GM19035 (cell line): ENCODE measurements at regions not wholly inside any gene's neighbourhood (a gene's known extent, or its start where the extent isn't known, plus 50 kb on each side); places are given as distances from the start of the nearest gene placed in this dataset.
"Not testable (repeated sequence)": the region's sequence is repeated elsewhere in the genome, so short reads cannot be mapped to it uniquely, and the experiment has no call there.

Experiments
- ATAC-seq: cut with Tn5 transposase; IDR thresholded peaks from one replicate; pipeline ENCODE4 v1.9.1; 2021; ENCODE audit not compliant: unreplicated experiment

DNA sequence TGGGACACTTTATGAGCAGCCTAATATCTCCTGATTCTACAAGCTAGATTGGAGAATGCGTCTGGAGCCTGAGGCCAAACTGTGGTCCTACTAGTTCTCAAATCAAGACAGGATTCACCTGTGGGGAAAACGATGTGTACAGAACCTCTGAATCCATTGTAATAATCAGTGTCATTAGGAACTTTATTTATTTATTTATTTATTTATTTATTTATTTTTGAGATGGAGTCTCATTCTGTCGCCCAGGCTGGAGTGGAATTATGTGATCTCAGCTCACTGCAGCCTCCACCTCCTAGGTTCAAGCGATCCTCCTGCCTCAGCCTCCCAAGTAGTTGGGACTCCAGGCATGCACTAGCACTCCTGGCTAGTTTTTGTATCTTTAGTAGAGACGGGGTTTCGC is 52.6 kb upstream of the KIF26B start:
- ATAC-seq, result not testable (repeated sequence)

DNA sequence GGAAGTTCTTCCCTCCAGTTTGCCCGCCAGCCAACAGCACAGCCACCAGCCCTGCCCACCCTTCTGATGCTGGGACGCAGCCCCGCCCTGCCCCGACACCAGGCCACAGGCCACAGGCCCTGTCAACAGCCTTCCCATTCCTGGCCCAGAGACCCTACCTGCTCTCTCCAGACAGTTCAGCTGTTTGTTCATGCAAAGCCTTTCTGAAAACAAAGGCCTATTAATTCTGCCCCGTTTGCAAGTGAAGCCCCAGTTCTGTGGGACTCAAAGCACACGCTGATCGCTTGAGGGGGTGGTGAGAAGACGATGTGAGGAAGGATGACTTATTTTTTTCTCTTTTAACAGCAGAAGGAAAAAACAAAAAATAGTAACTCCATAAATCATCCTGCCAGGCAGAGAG is 55.4 kb upstream of the KIF26B start:
- no peak for ATAC-seq

DNA sequence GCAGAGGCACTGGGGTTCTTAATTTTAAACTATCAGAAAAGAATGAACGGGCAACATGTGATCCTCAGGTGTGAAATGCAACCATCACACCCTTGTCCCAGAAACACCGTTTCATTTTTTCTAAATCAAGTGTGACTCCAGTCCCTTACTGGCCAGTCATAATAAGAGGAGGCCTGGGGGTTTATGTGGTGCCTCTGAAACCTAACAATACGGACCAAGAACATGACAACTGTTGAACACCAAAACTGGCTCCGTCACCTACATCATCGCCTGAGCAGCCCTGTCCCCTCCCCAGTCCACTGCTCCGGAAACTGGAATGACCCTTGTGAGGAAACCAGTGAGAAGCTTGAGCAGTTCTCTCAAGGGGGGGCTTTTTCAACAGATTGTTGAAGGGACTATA is 55.9 kb upstream of the KIF26B start:
- ATAC-seq, result no peak

DNA sequence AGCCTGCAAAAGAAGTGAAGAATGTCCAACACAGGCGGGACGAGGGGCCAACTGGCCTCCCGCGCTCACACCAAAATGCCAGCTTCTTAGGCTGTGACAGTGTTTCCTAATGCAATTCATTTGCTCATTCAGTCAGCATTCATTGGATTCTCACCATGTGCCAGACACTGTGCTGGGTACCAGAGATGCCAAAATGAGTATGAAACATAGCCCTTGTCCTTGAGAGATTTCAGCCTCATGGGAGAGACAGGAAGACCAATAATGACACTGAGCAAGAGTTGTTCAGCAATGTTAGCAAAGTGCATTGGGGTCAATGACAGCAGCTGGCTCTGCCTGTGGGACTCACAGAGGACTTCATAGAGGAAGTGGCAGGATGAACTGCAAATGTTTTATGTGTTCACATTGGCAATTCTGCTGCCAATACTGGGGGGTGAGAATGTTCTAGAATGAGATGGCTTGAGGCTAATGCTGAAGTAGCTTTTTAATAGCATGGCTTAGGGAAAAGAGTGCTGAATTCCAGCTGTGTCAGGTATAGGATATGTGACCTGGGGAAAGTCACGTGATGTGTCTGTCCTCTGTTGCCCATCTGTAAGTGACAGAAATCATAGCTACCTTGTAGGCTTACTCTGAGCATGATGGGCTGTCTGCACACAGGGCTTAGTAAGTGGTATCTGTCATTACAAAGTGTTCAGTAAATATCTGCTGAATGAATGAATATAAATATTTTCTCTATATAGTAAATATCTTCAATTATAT is 58.3 kb upstream of the KIF26B start:
- no peak for ATAC-seq

DNA sequence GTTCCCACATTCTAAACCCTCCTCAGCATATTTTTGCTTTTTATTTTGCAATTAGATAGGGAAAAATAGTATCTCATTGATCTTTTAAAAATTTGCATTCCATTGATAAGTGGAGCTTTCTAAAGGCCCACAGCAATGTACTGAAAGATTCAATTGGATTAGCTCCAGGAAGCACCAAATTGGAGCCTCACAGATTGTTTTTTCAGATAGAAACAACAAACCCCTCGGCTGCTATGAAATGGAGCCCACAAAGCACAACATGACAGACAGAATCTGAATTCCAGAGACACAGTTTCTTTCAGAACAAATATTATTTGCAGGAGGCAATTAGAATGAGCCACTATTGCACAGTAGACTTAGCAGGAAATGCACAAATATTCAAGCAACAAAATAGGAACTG is 58.9 kb upstream of the KIF26B start:
- no peak for ATAC-seq

DNA sequence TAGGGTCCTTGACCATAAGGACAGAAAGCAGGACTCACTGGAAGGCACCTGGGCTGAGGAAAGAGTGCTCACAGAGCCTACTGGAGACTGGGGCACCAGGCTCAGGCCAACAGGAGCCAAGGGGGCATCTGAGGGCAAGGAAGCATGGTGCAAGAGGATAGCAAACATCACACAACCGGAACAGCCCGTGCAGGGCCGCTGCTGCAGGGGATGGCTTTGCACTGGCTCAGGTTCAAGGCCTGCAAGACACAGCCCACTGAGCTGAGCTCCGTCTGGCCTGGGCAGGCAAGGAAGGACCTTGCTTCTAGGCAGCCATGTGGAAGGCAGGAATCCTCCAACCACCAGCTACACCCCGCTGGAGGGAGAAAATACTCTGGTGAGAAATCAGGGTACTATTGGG is 59.8 kb upstream of the KIF26B start:
- no peak for ATAC-seq

DNA sequence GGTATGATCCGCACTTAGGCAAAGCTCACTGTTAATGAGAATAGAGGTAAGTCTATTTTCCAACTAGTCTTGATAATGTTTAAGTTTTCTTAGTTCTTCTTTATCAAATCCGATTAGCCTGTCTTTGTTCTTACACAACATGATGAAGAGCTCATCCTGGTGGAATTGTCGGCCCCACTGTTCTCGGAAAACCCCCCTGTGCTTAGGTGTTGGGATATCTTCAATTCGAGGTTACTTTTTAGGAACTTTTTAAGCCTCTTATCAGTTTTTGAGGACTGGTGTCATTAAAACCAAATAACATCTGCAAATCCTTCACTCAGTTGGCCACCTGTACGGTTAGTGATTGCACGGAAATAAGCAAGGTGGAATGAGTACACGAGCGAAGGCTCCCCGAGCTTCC is 60.7 kb upstream of the KIF26B start:
- no peak for ATAC-seq

DNA sequence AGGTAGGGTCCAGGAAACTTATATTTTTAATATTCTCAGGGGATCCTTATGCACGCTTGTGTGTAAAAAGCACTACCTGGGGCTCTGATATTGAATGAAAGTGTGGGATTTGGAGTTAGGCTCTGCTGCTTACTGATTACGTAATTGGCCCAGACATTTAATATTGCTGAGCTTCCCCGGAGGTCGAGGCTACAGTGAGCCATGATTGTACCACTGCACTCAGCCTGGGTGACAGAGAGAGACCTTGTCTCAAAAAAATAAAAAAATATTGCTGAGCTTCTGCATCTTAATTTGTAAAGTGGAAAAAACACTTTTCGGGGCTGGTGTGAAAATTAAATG is 62.2 kb upstream of the KIF26B start:
- ATAC-seq, result no peak

DNA sequence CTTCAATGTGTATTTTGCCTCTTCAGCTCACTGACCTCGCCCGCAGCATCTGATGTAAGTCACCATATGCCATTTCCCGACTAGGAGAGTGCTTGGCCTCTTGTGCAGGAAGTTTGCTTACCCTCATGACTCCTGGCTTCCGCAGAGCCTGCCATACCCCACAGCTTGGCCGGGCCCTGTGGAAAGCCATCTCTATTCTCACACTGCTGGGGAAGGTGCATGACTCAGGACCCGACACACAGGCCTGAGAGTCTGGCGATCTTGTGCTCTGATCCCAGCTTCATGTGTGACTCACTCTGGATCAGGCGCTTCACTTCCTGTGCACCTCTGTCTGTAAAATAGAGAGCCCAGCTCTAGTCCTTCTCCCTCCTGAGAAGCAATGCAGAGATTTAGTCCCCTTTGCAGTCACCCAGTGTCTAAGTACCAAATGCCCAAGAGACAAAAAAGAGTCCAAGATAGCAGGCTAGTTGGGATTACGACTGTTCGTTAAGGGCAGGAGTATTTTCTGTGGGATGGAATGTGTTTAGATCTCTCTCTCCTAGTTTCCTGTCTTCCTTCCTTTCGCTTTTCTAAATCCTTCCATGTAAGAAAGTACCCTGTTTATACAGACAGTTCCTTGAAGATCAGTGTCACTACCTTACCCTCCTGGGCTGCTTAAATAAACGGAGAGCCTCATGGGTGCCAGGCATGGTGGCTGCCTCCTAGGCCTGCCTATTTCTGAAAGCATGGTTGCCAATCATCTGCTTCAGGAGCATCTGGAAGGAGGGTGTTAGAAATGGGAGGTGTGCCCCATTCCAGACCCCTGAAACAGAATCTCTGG is 62.8 kb upstream of the KIF26B start:
- no peak for ATAC-seq

DNA sequence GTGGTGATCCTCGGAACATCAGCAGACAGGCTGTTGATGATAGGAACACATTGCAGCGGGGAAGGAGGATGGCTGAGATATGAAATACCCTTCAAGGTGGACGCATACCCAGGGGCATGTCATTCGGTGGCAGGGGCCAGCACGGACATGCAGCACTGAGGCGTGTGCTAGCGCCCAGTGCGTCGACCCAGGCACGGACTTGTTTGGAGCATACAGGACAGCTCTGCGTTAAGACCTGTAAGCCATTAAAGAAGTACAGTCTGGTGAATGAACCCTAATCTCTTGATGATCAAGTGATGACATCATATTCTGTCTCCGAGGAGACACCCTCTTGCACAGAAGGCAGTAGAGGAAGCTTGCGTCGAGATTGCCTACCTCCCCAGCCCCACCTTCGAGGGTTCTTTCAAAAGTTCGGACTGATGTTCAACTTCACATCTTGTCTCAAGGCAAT is 63.6 kb upstream of the KIF26B start:
- ATAC-seq, result no peak

DNA sequence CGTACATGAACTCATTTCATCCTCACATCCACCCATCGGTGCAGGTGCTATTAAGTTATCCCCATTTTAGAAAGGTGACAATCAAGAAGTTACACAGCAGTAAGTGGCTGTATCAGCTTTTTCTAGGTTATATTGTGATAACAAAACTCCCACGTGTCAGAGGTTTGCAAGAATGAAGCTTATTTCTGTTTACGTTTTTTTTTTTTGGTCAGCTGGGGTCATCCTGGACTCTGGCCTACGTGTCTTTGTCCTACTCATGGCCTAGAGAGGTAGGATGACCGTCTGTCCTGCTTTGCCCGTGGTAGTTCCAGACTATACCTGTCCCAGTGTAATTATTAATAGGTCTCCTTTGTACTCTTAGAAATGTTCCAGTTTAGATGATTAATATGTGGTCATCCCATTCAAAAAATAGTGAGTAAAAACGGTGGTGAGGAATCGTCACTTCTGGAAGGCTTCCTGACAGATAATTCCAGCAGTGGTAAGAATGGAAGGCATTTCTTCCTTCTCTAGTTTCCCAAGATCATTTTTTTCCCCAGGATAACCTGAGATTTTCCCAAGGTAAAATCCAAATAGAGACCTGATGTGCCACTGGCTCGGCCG is 64.2 kb upstream of the KIF26B start:
- no peak for ATAC-seq

DNA sequence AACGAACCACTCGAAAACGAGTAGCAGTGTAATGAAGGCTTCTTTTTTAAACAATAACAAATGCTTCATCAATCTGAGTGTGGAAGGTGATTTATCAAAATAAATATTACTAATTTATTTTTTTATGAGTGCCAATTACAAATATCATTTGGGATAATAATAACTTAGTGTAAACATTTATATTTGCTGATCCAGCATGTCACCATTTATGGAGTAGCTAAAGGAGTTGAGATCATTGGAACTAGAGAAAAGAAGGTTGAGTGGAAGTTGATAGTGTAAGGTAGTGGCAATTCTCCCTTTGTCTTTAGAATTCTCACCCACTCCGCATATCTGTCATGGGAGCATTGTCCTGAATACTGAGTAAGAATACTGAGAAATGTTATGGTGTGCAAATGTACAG is 67.1 kb upstream of the KIF26B start:
- ATAC-seq, result no peak

DNA sequence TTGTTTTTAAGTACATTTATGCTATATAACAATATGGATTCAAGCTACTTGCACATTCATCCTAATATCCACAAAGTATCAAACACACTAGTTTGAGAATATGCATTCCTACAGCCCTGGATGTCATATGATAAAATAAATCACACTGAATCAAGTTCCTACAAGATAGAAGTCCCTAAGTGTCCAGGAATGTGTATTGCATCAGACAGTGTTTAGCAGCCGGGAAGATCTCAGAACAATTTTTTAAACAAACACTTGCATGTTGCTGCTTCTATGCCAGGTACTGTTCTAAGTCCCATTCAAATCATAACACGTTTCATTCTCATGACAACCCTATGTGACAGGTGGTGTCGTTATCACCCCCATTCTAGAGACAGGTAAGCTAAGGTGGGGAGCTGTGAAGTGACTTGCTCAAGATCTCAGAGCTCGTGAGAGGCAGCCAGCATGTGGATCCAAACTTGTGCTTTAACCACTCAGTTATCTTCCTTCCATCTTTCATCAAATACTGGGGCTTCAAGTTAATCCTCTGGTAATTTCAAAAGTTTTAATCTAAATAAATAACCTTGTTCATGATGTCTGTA is 68.3 kb upstream of the KIF26B start:
- ATAC-seq, result no peak

DNA sequence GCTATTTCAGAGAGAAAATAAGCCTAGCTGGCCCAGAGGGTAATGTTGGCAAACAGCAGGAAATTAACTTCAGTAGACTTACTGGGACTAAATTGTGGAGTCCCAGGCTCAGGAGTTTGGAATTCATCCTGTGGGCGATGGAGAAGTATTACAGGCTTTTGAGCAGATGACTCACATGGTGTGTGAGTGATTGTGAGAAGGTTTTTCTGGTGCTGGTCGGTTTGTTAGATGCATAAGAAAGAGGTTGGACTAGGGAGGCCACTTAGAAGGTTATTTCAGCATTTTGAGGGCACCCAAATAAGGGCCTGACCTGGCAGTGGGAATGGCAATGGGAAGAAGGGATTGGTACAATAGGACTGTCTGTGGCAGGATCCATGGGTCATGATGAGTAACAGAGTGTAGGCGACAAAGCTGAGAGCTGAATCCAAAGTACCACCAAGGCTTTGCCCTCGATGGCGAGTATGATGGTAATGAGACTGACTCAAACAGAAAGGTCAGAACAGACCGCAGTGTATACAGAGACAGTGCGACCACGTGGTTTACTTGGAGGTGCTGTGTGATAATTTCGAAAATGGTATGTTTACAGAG is 69.2 kb upstream of the KIF26B start:
- ATAC-seq, result peak; percentile 89

DNA sequence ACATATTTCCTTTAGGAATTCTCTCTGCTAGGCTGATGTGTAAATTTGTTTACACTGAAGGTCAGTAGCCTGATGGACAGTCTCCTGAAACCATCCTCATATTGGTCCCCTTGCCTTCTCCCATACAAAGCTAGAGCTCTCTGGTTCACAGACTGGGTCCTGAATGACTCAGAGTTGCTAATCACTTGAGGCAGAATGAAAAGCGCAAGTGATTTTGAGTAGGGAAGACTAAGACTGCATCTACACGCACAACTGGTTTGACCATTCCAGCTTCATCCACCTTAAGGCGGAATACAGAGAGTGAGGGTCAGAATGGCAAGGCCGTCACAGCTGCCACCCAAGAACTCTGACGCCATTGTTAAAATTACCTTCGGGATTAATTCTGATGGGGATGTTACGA is 70.2 kb upstream of the KIF26B start:
- ATAC-seq, result no peak

DNA sequence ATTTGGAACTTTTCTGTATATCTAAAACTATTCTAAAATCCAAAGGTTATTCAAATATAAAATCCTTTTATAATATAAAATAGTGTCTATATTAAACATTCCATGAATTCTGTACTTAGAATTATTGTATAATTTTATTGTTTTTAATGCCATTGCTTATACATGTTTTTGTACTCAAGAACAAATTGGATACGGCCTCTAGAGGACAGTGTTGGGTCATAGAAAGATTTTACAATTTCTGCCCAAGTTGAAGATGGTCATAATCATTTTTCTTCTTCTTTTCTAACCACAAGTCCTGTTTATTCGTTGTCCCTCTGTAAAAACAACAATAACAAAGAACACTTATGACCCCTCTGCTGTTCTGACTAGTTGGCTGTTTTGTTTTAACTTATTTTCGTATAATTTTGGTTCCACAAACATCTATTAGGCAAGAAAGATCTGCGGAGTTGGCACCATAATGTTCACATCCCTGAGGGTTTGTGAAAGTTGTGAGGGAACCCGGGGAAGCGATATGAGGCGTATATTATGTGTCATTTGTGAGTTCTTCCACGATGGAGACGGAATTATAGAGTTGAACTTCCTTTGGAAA is 75.7 kb upstream of the KIF26B start:
- ATAC-seq, result no peak

DNA sequence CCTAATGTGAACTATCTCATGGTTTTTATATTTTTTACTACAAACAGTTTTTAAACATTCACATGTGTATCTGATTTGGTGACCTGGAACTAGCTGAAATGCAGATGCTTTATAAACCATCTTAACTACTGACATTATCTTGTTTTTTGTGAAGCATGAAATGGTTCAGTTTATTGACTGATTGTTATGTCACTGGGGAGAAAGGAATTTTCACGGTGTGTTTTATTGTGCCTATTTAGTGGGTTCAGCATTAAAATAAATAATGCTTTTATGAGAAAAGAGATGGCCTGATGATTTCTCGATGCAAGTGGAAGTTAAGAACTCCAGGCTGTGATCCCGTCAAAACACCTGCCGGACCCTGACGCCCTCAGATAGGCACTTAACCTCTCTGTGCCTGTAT is 79.9 kb upstream of the KIF26B start:
- no peak for ATAC-seq

DNA sequence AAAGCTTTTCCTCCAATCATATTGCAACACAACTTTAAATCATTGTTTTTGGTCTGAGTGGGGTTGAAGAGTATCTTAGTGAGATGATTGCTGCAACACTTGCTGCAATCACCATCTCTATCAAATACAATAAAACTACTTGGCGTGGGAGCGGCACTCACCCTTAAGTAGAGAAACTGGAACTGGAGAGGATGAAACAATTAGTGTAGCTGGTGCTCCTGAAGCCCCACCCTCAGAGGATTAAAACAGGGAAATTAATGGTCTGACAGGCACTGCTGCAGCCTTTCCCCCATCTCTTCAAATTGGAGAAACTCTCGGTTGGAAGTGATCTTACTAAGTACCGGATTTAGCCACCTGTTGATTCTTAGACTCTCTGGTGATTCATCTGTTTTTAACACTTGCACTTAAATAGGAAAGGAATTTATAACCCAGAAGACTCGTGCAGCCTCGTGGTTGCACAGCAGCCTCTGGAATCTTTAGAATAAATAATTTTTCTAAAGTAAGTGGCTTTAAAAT is 80.5 kb upstream of the KIF26B start:
- ATAC-seq, result no peak

DNA sequence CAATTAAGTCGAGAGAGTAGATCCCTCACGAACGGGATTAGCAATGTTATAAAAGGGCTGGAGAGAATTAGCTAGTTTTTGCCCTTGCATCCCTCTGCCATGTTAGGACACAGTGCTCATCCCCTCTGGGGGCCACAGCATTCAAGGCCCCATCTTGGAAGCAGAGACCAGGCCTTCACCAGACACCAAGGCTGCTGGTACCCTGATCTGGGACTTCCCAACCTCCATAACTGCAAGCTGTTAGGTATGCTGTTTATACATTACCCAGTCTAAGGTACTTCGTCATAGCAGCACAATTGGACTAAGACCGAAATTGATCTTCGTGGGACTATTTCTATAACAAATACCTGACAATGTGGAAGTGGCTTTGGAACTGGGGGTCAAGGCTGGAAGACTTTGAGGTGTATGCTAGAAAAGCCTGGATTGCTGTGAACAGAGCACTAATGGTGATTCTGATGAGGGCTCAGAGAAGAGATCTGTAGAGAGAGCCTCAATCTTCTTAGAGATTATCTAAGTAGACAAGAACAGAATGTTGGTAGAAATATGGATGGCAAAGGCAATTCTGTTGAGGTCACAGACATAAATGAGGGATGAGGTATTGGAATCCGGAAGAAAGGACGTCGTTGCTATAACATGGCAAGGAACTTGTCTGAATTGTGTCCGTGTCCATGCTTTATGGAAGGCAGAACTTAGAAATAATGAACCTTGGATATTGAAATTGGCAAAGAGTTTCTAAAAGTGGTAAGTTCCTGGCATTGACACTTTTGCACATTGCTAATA is 83.8 kb upstream of the KIF26B start:
- ATAC-seq, result no peak

DNA sequence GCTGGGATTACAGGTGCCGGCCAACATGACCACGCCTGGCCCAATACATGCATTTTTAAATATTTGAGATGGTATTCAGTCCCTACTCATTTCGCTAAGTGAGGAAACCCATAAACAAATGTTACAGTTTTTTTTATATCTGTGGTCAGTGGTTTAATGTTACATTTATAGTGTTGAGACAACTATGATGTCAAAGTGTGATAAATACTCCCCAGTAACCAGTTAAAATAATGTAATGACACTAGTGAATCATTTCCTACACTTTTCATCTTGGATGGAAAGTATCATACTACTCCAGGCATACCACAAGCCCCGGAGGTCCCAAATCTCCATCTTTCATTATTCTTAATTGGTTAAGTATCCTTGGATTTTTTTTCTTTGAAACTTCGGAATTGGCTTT is 87.5 kb upstream of the KIF26B start:
- no peak for ATAC-seq
